Ascending aorta (tissue), 2 donors: ENCODE measurements at regions not wholly inside any gene's neighbourhood (a gene's known extent, or its start where the extent isn't known, plus 50 kb on each side); places are given as distances from the start of the nearest gene placed in this dataset.

ENCODE experiments used
- DNase-seq, 2 donors: peaks; one replicate each; pipeline ENCODE4 v3.0.0-alpha.2; 2019; ENCODE audit warnings: low spot score in 2 of 2
- H3K27ac ChIP-seq, 2 donors: fragments of 200-600 bp; sonication (generic); one replicate each; pipeline ENCODE4 v1.5.1; 2016 to 2017; ENCODE audit warnings: mild to moderate bottlenecking in 1 of 2
- H3K27me3 ChIP-seq: fragments of 200-600 bp; sonication (generic); one replicate; pipeline ENCODE4 v1.5.1; 2017
- H3K36me3 ChIP-seq, 2 donors: fragments of 200-600 bp; sonication (generic); one replicate each; pipeline ENCODE4 v1.5.1; 2016
- H3K4me1 ChIP-seq, 2 donors: fragments of 200-600 bp; sonication (generic); one replicate each; pipeline ENCODE4 v1.5.1; 2016 to 2017; ENCODE audit warnings: mild to moderate bottlenecking in 1 of 2
- H3K4me3 ChIP-seq, 2 donors: fragments of 200-600 bp; sonication (generic); one replicate each; pipeline ENCODE4 v1.5.1; 2016 to 2017; ENCODE audit warnings: mild to moderate bottlenecking in 1 of 2
- H3K9me3 ChIP-seq, 2 donors: fragments of 200-600 bp; sonication (generic); one replicate each; pipeline ENCODE4 v1.5.1; 2016
- CTCF ChIP-seq, 3 experiments: fragments of 200-600 bp in 2 of 3; fragments of 450-650 bp in 1 of 3; sonication (generic) in 2 of 3; IDR thresholded peaks; one replicate each; pipeline ENCODE4 v1.5.1; 2016 to 2019; ENCODE audit warnings: antibody characterized with exemption in 3 of 3, mild to moderate bottlenecking in 1 of 3, moderate library complexity in 1 of 3
- intact Hi-C: fragments of 100-400 bp; cut with DNase I; formaldehyde crosslinking; loops from one replicate; pipeline ENCODE4 v1.15.1; 2023

GRCh38 chr3:43979645-43980044 is 262.0 kb upstream of the TOPAZ1 start:
- no peaks in the 10 kb centered on the region for H3K4me1 ChIP-seq
- no peak overlapping the region for H3K27ac ChIP-seq
- no peaks in the 10 kb centered on the region for H3K27me3 ChIP-seq
- no peak overlapping the region for H3K4me3 ChIP-seq
- intact Hi-C loops = no loop called here
- no peaks in the 10 kb centered on the region for H3K9me3 ChIP-seq
- no peak for TF ChIP-seq CTCF (IDR thresholded peaks at IDR 0.05)
- no peak for DNase-seq
- H3K36me3 ChIP-seq = no peaks in the 10 kb centered on the region

- intact Hi-C loops = loop anchor here (5.0 to 10.0 kb wide), 2 partner anchors 138 to 230 kb away; no protein-coding TSS in a partner anchor
- Histone ChIP-seq H3K9me3 (no peaks in the 10 kb centered on the region), H3K27ac (no peak overlapping the region), H3K4me3 (peak overlapping the region; percentile 39 to 62), H3K4me1 (peaks cover 15 to 39% of the 10 kb centered on the region in 2 donors), H3K36me3 (no peaks in the 10 kb centered on the region), H3K27me3 (peaks cover 24% of the 10 kb centered on the region)
- DNase-seq = no peak
- no peak for TF ChIP-seq CTCF (IDR thresholded peaks at IDR 0.05)
Measured at GRCh38 chr3:43994657-43995546, 246.8 kb upstream of the TOPAZ1 start.

- H3K27me3 ChIP-seq = peaks cover 24% of the 10 kb centered on the region
- no peak for DNase-seq
- no peak overlapping the region for H3K27ac ChIP-seq
- peak overlapping the region; percentile 39 to 62 for H3K4me3 ChIP-seq
- H3K36me3 ChIP-seq = no peaks in the 10 kb centered on the region
- H3K9me3 ChIP-seq = no peaks in the 10 kb centered on the region
- peaks cover 15 to 39% of the 10 kb centered on the region in 2 donors for H3K4me1 ChIP-seq
- TF ChIP-seq CTCF (IDR thresholded peaks at IDR 0.05) = no peak
- intact Hi-C loops = loop anchor here (5.0 to 10.0 kb wide), 2 partner anchors 138 to 231 kb away; no protein-coding TSS in a partner anchor
Measured at GRCh38 chr3:43995547-43996378, 245.9 kb upstream of the TOPAZ1 start.

GRCh38 chr3:43996379-43997301 is 245.0 kb upstream of the TOPAZ1 start:
- Histone ChIP-seq H3K36me3 (no peaks in the 10 kb centered on the region), H3K4me1 (peaks cover 15 to 39% of the 10 kb centered on the region in 2 donors), H3K27ac (no peak overlapping the region), H3K4me3 (peak overlapping the region; percentile 39 to 62), H3K27me3 (peaks cover 24% of the 10 kb centered on the region), H3K9me3 (no peaks in the 10 kb centered on the region)
- intact Hi-C loops = loop anchor here (5.0 to 10.0 kb wide), 2 partner anchors 139 to 232 kb away; no protein-coding TSS in a partner anchor
- no peak for TF ChIP-seq CTCF (IDR thresholded peaks at IDR 0.05)
- DNase-seq = no peak

GRCh38 chr3:43997316-43997715 is 244.4 kb upstream of the TOPAZ1 start:
- intact Hi-C loops = loop anchor here (5.0 to 10.0 kb wide), 2 partner anchors 140 to 233 kb away; no protein-coding TSS in a partner anchor
- no peak for TF ChIP-seq CTCF (IDR thresholded peaks at IDR 0.05)
- Histone ChIP-seq H3K4me3 (peak overlapping the region; percentile 39 to 75), H3K27me3 (peaks cover 24% of the 10 kb centered on the region), H3K9me3 (no peaks in the 10 kb centered on the region), H3K36me3 (no peaks in the 10 kb centered on the region), H3K27ac (no peak overlapping the region), H3K4me1 (peaks cover 15 to 39% of the 10 kb centered on the region in 2 donors)
- no peak for DNase-seq
